Upper lobe of right lung (tissue), 1 donor: ENCODE measurements at regions not wholly inside any gene's neighbourhood (a gene's known extent, or its start where the extent isn't known, plus 50 kb on each side); places are given as distances from the start of the nearest gene placed in this dataset.
A peak's percentile ranks its signal among the peaks of the same experiment; 100 is the strongest.

Experiments used
- ATAC-seq: fragments of 200-7000 bp; cut with Tn5 transposase; one replicate; pipeline ENCODE4 v1.9.1; 2020; ENCODE audit warnings: mild to moderate bottlenecking, moderate library complexity
- DNase-seq: peaks from one replicate; pipeline ENCODE4 v3.0.0-alpha.2; 2020
- H3K27ac ChIP-seq: fragments of 200-600 bp; one replicate; pipeline ENCODE4 v1.8.0; 2022
- H3K27me3 ChIP-seq: fragments of 200-600 bp; one replicate; pipeline ENCODE4 v1.8.0; 2022; ENCODE audit warnings: mild to moderate bottlenecking
- H3K36me3 ChIP-seq: fragments of 200-600 bp; one replicate; pipeline ENCODE4 v1.8.0; 2022
- H3K4me1 ChIP-seq: fragments of 200-600 bp; one replicate; pipeline ENCODE4 v1.8.0; 2022
- H3K4me3 ChIP-seq: fragments of 200-600 bp; one replicate; pipeline ENCODE4 v1.8.0; 2022; ENCODE audit warnings: mild to moderate bottlenecking
- H3K9me3 ChIP-seq: fragments of 200-600 bp; one replicate; pipeline ENCODE4 v1.8.0; 2022
- intact Hi-C: fragments of 100-400 bp; cut with DNase I; formaldehyde crosslinking; loops from one replicate; pipeline ENCODE4 v1.11.0; 2022
- TF ChIP-seq, protein P1 (sequence below): fragments of 200-600 bp; IDR thresholded peaks from one replicate; pipeline ENCODE4 v1.8.0; 2022; ENCODE audit warnings: antibody characterized with exemption
- donor health status: DM: no; HTN: yes; CAD: no; lungs with severe emphysema.

GRCh38 chr7:63008366-63008765 is 990.3 kb upstream of the ZNF722 start:
- Histone ChIP-seq H3K36me3 (no peaks in the 10 kb centered on the region), H3K27ac (no peak overlapping the region), H3K9me3 (no peaks in the 10 kb centered on the region), H3K27me3 (no peaks in the 10 kb centered on the region), H3K4me1 (no peaks in the 10 kb centered on the region), H3K4me3 (no peak overlapping the region)
- no peak for ATAC-seq
- TF ChIP-seq, protein P1, sequence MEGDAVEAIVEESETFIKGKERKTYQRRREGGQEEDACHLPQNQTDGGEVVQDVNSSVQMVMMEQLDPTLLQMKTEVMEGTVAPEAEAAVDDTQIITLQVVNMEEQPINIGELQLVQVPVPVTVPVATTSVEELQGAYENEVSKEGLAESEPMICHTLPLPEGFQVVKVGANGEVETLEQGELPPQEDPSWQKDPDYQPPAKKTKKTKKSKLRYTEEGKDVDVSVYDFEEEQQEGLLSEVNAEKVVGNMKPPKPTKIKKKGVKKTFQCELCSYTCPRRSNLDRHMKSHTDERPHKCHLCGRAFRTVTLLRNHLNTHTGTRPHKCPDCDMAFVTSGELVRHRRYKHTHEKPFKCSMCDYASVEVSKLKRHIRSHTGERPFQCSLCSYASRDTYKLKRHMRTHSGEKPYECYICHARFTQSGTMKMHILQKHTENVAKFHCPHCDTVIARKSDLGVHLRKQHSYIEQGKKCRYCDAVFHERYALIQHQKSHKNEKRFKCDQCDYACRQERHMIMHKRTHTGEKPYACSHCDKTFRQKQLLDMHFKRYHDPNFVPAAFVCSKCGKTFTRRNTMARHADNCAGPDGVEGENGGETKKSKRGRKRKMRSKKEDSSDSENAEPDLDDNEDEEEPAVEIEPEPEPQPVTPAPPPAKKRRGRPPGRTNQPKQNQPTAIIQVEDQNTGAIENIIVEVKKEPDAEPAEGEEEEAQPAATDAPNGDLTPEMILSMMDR = peak; percentile 11
- intact Hi-C loops = no loop called here
- no peak for DNase-seq

DNA sequence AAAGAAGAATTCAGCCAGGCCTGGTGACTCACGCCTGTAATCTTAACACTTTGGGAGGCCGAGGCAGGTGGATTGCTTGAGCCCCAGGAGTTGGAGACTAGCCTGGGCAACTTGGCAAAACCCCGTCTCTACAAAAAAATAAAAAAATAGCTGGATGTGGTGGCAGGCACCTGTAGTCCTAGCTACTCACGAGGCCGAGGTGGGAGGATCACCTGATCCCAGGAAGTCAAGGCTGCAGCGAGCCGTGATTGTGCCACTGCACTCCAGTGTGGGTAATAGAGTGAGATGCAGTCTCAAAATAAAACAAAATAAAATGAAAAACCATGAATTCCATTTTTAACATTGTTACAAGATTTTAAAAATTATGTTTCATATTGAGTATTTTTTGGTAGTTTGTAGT is 988.9 kb upstream of the ZNF722 start:
- no peak overlapping the region for H3K27ac ChIP-seq
- intact Hi-C loops = no loop called here
- no peak overlapping the region for H3K4me3 ChIP-seq
- ATAC-seq = no peak
- DNase-seq = no peak
- H3K9me3 ChIP-seq = no peaks in the 10 kb centered on the region
- no peaks in the 10 kb centered on the region for H3K36me3 ChIP-seq
- H3K4me1 ChIP-seq = no peaks in the 10 kb centered on the region
- no peaks in the 10 kb centered on the region for H3K27me3 ChIP-seq
- TF ChIP-seq, protein P1 = no peak

GRCh38 chr7:63012633-63013183 is 985.9 kb upstream of the ZNF722 start:
- intact Hi-C loops = no loop called here
- peak; percentile 43 for ATAC-seq
- TF ChIP-seq, protein P1 = no peak
- no peaks in the 10 kb centered on the region for H3K4me1 ChIP-seq
- no peaks in the 10 kb centered on the region for H3K36me3 ChIP-seq
- no peaks in the 10 kb centered on the region for H3K9me3 ChIP-seq
- H3K27me3 ChIP-seq = no peaks in the 10 kb centered on the region
- no peak overlapping the region for H3K27ac ChIP-seq
- H3K4me3 ChIP-seq = no peak overlapping the region
- DNase-seq = no peak

- Histone ChIP-seq H3K27me3 (no peaks in the 10 kb centered on the region), H3K36me3 (no peaks in the 10 kb centered on the region), H3K4me1 (no peaks in the 10 kb centered on the region), H3K4me3 (no peak overlapping the region), H3K27ac (no peak overlapping the region), H3K9me3 (no peaks in the 10 kb centered on the region)
- intact Hi-C loops = no loop called here
- ATAC-seq (no peak), DNase-seq (no peak)
- TF ChIP-seq, protein P1 = no peak
Observed at GRCh38 chr7:63014792-63015191, 983.9 kb upstream of the ZNF722 start.

DNA sequence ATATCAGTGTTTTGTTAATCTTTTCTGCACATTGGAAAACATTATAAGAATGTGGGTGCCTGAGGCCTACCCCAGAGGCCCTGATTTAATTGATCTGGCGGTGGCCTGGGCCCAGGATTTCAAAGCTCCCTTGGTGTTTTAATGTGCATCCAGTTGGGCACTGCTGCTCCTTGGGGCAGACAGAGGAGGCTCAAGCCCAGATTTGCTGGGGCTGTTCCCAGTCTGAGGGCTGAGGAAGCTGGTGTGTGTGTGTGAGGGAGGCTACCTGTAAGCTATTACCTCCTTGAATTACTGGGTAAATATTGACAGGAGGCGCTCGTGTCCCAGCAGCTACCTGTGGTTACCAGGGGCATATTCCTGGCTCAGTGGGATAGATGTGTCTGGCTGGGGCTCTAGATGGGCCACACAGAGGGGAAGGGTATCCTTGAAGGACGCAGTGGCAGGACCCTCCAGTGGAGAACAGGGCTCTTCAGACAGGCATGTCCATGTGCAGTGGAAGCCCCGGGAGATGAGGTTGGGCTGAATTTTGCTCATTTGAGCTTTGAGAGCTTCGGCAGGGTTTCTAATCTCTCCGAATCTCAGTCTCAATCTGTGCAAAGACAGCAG is 975.4 kb upstream of the ZNF722 start:
- Histone ChIP-seq H3K36me3 (no peaks in the 10 kb centered on the region), H3K4me3 (no peak overlapping the region), H3K9me3 (no peaks in the 10 kb centered on the region), H3K27me3 (no peaks in the 10 kb centered on the region), H3K4me1 (no peaks in the 10 kb centered on the region), H3K27ac (no peak overlapping the region)
- TF ChIP-seq, protein P1 = no peak
- intact Hi-C loops = no loop called here
- no peak for DNase-seq
- no peak for ATAC-seq

DNA sequence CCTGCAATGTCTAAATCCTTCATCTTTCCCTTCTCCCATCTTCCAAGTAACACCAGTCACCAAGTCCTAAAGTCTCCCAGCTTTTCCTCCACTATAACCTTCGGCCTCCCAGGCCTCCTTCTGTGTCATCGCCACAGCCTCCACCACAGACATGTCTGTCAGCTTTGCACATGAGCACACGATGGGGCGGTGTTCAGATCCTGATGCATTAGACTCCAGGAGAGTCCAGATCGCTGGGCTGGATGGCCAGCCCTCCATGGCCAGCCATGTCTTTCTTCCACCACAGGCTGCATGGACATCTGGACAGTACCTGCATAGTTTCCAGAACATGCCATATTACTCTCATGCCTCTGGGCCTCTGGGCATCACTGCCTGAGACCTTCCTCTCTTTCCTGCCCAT is 974.2 kb upstream of the ZNF722 start:
- Histone ChIP-seq H3K9me3 (no peaks in the 10 kb centered on the region), H3K27me3 (no peaks in the 10 kb centered on the region), H3K4me1 (no peaks in the 10 kb centered on the region), H3K36me3 (no peaks in the 10 kb centered on the region), H3K27ac (no peak overlapping the region), H3K4me3 (no peak overlapping the region)
- intact Hi-C loops = no loop called here
- no peak for DNase-seq
- ATAC-seq = no peak
- TF ChIP-seq, protein P1 = no peak
